ENCODE measurements at regions not wholly inside any gene's neighbourhood (a gene's known extent, or its start where the extent isn't known, plus 50 kb on each side); places are given as distances from the start of the nearest gene placed in this dataset.

DNA sequence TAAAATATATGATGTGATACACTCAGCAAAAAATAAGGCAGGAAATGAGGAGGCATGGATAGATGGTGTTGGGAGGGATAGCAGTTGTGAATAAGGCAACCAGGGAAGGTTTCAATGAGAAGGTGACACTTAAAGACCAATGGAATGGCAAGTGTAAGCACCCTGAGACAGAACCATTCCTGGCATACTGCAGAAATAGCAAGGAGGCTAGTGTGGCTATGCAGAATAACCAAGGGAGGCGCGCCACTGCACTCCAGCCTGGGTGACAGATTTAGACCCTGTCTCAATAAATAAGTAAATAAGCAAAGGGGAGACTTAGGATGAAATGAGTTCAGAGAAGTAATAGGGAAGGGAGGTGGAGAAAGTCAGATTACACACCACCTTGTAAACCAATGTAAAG is 113.9 kb downstream of the TOMM20 start:
- H3K23me2 ChIP-seq (ENCODE audit: insufficient read length, low read depth, low read length, poor library complexity, severe bottlenecking), result no peaks in the 10 kb centered on the region
- H2BK15ac ChIP-seq (ENCODE audit: low read depth, low read length), result no peak overlapping the region
- no peak overlapping the region for H2BK120ac ChIP-seq (ENCODE audit: low read depth, low read length, poor library complexity, severe bottlenecking)
- TF ChIP-seq, protein P1, sequence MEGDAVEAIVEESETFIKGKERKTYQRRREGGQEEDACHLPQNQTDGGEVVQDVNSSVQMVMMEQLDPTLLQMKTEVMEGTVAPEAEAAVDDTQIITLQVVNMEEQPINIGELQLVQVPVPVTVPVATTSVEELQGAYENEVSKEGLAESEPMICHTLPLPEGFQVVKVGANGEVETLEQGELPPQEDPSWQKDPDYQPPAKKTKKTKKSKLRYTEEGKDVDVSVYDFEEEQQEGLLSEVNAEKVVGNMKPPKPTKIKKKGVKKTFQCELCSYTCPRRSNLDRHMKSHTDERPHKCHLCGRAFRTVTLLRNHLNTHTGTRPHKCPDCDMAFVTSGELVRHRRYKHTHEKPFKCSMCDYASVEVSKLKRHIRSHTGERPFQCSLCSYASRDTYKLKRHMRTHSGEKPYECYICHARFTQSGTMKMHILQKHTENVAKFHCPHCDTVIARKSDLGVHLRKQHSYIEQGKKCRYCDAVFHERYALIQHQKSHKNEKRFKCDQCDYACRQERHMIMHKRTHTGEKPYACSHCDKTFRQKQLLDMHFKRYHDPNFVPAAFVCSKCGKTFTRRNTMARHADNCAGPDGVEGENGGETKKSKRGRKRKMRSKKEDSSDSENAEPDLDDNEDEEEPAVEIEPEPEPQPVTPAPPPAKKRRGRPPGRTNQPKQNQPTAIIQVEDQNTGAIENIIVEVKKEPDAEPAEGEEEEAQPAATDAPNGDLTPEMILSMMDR (conservative IDR thresholded peaks at IDR 0.05), result no peak
- peaks cover 0 to 4% of the 10 kb centered on the region in 2 experiments; a peak in 2 of 5 replicates for H3K9me3 Mint-ChIP-seq
- H3K14ac ChIP-seq (ENCODE audit: insufficient read depth, low read length), result no peak overlapping the region
- no peak overlapping the region for H3K4me3 Mint-ChIP-seq
- H3K9ac ChIP-seq (ENCODE audit: extremely low read depth, insufficient read length, low read length), result no peak overlapping the region
- no peak overlapping the region for H4K5ac ChIP-seq (ENCODE audit: insufficient read length, low read depth, low read length)
- no peak overlapping the region for H3K56ac ChIP-seq (ENCODE audit: insufficient read length, low read depth, low read length)
- H3K23ac ChIP-seq (ENCODE audit: insufficient read length, low read depth, low read length), result no peak overlapping the region
- no CpG with 5 or more reads among the region's 2 CpGs for WGBS (ENCODE audit: extremely low coverage, insufficient read length, low lambda C conversion rate)
- no peak overlapping the region for H4K8ac ChIP-seq (replicated peaks; ENCODE audit: insufficient read length, low read depth, low read length)
- no peak overlapping the region for H3K4me2 ChIP-seq (ENCODE audit: insufficient read depth, insufficient read length, low read length)
- H3K18ac ChIP-seq (ENCODE audit: insufficient read length, low read depth, low read length), result no peak overlapping the region
- no peak overlapping the region for H4K91ac ChIP-seq (ENCODE audit: insufficient read length, low read depth, low read length)
- H3K36me3 Mint-ChIP-seq (ENCODE audit: insufficient read depth in 1 of 3, low read depth in 3 of 3), result no peaks in the 10 kb centered on the region
- no peaks in the 10 kb centered on the region; the same call in 1 of the 2 replicates for H3K27me3 Mint-ChIP-seq (ENCODE audit: low read depth)
- H2BK20ac ChIP-seq (ENCODE audit: low read depth, low read length, poor library complexity, severe bottlenecking), result no peak overlapping the region
- H3K4ac ChIP-seq (ENCODE audit: low read depth, low read length), result no peak overlapping the region
- DNase-seq, result no peak
- no peaks in the 10 kb centered on the region for H3K4me1 ChIP-seq (ENCODE audit: insufficient read depth, low read length)
- H3K27ac ChIP-seq (ENCODE audit: insufficient read length, low read depth, low read length), result no peak overlapping the region
- H3T11ph ChIP-seq (ENCODE audit: low read length), result no peak overlapping the region
- H3K27me3 ChIP-seq (ENCODE audit: insufficient read depth, low read length), result no peaks in the 10 kb centered on the region; the same call in 1 of the 2 replicates
- H2AK5ac ChIP-seq (ENCODE audit: insufficient read length, low read length), result no peak overlapping the region
- no peaks in the 10 kb centered on the region for H3K9me3 ChIP-seq (ENCODE audit: control insufficient read depth, low read depth, low read length)
- no peak overlapping the region for H2BK12ac ChIP-seq (ENCODE audit: insufficient read length, low read depth, low read length)
- H3K79me1 ChIP-seq (ENCODE audit: insufficient read depth, low read depth, low read length, poor library complexity, severe bottlenecking), result no peaks in the 10 kb centered on the region
- H3K4me1 Mint-ChIP-seq, result peaks cover 28 to 35% of the 10 kb centered on the region in 2 experiments
- H2AFZ ChIP-seq (ENCODE audit: low read length), result no peak overlapping the region
- no peak overlapping the region for H2BK5ac ChIP-seq (ENCODE audit: insufficient read length, low read length)
- H3K27ac Mint-ChIP-seq, result no peak overlapping the region
- no peaks in the 10 kb centered on the region for H4K20me1 ChIP-seq (ENCODE audit: control insufficient read depth, insufficient read depth, insufficient read length)
- H3K79me2 ChIP-seq (ENCODE audit: insufficient read depth, low read length), result no peaks in the 10 kb centered on the region

Data from H9 (cell line).